Fibroblast of gingiva (primary cell): ENCODE measurements at regions not wholly inside any gene's neighbourhood (a gene's known extent, or its start where the extent isn't known, plus 50 kb on each side); places are given as distances from the start of the nearest gene placed in this dataset.

Experiments
- DNase-seq: peaks from one replicate; pipeline ENCODE4 v3.0.0-alpha.2; 2011; ENCODE audit warnings: low read depth

GRCh38 chr1:58430421-58431275, 115.9 kb downstream of the OMA1 start:
- no peak for DNase-seq

GRCh38 chr1:58426918-58427317, 119.6 kb downstream of the OMA1 start:
- no peak for DNase-seq

GRCh38 chr1:58422436-58422835, 124.1 kb downstream of the OMA1 start:
- no peak for DNase-seq

GRCh38 chr1:58418283-58419228, 128.0 kb downstream of the OMA1 start:
- DNase-seq, result no peak

GRCh38 chr1:58412071-58412580, 134.4 kb downstream of the OMA1 start:
- peak; percentile 5 for DNase-seq

GRCh38 chr1:58409890-58410289, 136.6 kb downstream of the OMA1 start:
- no peak for DNase-seq

- no peak for DNase-seq
These were observed 137.2 kb downstream of the OMA1 start for GRCh38 chr1:58409336-58409735.

GRCh38 chr1:58406301-58407071, 140.0 kb downstream of the OMA1 start:
- DNase-seq, result no peak

GRCh38 chr1:58405660-58406059, 140.9 kb downstream of the OMA1 start:
- no peak for DNase-seq

GRCh38 chr1:58403894-58404293, 142.6 kb downstream of the OMA1 start:
- no peak for DNase-seq

- DNase-seq, result no peak
These were observed 144.1 kb downstream of the OMA1 start for GRCh38 chr1:58402444-58402843.

- no peak for DNase-seq
These were observed 144.5 kb downstream of the OMA1 start for GRCh38 chr1:58401991-58402390.

GRCh38 chr1:58399176-58399575, 147.3 kb downstream of the OMA1 start:
- no peak for DNase-seq

- no peak for DNase-seq
These were observed 147.8 kb downstream of the OMA1 start for GRCh38 chr1:58398714-58399113.

- no peak for DNase-seq
These were observed 149.2 kb downstream of the OMA1 start for GRCh38 chr1:58397187-58397820.

- no peak for DNase-seq
These were observed 150.4 kb downstream of the OMA1 start for GRCh38 chr1:58396150-58396549.

GRCh38 chr1:58395355-58395754, 151.2 kb downstream of the OMA1 start:
- DNase-seq, result peak; percentile 79

GRCh38 chr1:58392083-58392482, 154.4 kb downstream of the OMA1 start:
- DNase-seq, result no peak

GRCh38 chr1:58391514-58391913, 155.0 kb downstream of the OMA1 start:
- no peak for DNase-seq

- DNase-seq, result no peak
These were observed 155.5 kb downstream of the OMA1 start for GRCh38 chr1:58391056-58391455.

GRCh38 chr1:58390091-58390490, 156.4 kb downstream of the OMA1 start:
- DNase-seq, result no peak
